Prostate gland (tissue), 2 donors: ENCODE measurements at regions not wholly inside any gene's neighbourhood (a gene's known extent, or its start where the extent isn't known, plus 50 kb on each side); places are given as distances from the start of the nearest gene placed in this dataset.

Source experiments
- DNase-seq: peaks from one replicate; pipeline ENCODE4 v3.0.0-alpha.2; 2019; ENCODE audit warnings: low spot score
- H3K27ac ChIP-seq, 2 donors: fragments of 200-600 bp; sonication (generic); 2 replicates each; pipeline ENCODE4 v1.5.1; 2017 to 2019
- H3K27me3 ChIP-seq: fragments of 200-600 bp; sonication (generic); replicated peaks from 2 replicates; pipeline ENCODE4 v1.5.1; 2019; ENCODE audit not compliant: insufficient read depth
- H3K36me3 ChIP-seq, 2 donors: fragments of 200-600 bp; sonication (generic); 1 replicate in 1 of 2; 2 replicates in 1 of 2; pipeline versions ENCODE4 v1.5.1 to v1.8.1; 2017 to 2019
- H3K4me1 ChIP-seq: fragments of 200-600 bp; sonication (generic); replicated peaks from 2 replicates; pipeline ENCODE4 v1.5.1; 2019
- H3K4me3 ChIP-seq, 2 donors: fragments of 200-600 bp; sonication (generic); 2 replicates each; pipeline ENCODE4 v1.5.1; 2017 to 2019
- H3K9me3 ChIP-seq: fragments of 200-600 bp; sonication (generic); 2 replicates; pipeline ENCODE4 v1.5.1; 2017
- POLR2A ChIP-seq: fragments of 450-650 bp; IDR thresholded peaks from one replicate; pipeline ENCODE4 v1.6.1; 2016; ENCODE audit warnings: antibody characterized with exemption, mild to moderate bottlenecking
- POLR2AphosphoS5 ChIP-seq: sonication (generic); formaldehyde crosslinking; IDR thresholded peaks from one replicate; pipeline ENCODE4 v1.6.1; 2017; ENCODE audit warnings: antibody characterized with exemption
- WGBS: methylation state at CpG from one replicate; pipeline ENCODE4 v1.1.5; 2018; 5-methylcytosine and 5-hydroxymethylcytosine counted together
- intact Hi-C: fragments of 100-400 bp; cut with DNase I; formaldehyde crosslinking; loops from one replicate; pipeline ENCODE4 v1.14.2; 2022
- TF ChIP-seq, protein P1 (sequence below), 4 experiments: fragments of 200-600 bp in 2 of 4; fragments of 450-650 bp in 2 of 4; sonication (generic) in 2 of 4; IDR thresholded peaks; 1 replicate in 3 of 4; 2 replicates in 1 of 4; pipeline ENCODE4 v1.5.1; 2016 to 2019; ENCODE audit warnings: antibody characterized with exemption in 4 of 4, mild to moderate bottlenecking in 2 of 4, moderate library complexity in 2 of 4

DNA sequence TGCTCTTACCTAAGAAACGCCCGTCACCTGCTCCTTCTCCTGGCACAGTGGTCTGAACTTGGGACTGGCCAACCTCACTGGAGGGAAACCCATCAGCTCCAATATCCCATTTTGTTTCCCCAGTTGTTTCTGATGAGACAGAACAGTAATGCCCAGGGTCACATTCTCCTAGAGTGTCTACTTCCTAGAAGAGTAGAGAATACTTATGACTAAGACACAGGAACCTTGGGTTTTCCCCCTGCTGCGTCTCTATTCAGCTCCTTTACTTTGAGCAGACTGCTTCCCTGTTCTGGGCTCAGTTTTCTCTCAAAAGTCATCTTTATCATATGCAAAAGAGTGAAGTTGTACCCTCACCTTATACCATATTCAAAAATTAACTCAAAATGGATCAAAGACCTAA lies 79.4 kb downstream of the POLR2M start:
- intact Hi-C loops, result no loop called here
- no peaks in the 10 kb centered on the region for H3K9me3 ChIP-seq
- WGBS, result 95% methylated on average over 3 of the region's 3 CpGs
- no peaks in the 10 kb centered on the region for H3K27me3 ChIP-seq
- H3K4me3 ChIP-seq, result no peak overlapping the region
- no peak overlapping the region for H3K27ac ChIP-seq
- no peak for DNase-seq
- H3K4me1 ChIP-seq, result no peaks in the 10 kb centered on the region
- TF ChIP-seq POLR2AphosphoS5 (no peak), POLR2A (no peak)
- TF ChIP-seq, protein P1, sequence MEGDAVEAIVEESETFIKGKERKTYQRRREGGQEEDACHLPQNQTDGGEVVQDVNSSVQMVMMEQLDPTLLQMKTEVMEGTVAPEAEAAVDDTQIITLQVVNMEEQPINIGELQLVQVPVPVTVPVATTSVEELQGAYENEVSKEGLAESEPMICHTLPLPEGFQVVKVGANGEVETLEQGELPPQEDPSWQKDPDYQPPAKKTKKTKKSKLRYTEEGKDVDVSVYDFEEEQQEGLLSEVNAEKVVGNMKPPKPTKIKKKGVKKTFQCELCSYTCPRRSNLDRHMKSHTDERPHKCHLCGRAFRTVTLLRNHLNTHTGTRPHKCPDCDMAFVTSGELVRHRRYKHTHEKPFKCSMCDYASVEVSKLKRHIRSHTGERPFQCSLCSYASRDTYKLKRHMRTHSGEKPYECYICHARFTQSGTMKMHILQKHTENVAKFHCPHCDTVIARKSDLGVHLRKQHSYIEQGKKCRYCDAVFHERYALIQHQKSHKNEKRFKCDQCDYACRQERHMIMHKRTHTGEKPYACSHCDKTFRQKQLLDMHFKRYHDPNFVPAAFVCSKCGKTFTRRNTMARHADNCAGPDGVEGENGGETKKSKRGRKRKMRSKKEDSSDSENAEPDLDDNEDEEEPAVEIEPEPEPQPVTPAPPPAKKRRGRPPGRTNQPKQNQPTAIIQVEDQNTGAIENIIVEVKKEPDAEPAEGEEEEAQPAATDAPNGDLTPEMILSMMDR (IDR thresholded peaks at IDR 0.05), result no peak
- no peaks in the 10 kb centered on the region for H3K36me3 ChIP-seq

DNA sequence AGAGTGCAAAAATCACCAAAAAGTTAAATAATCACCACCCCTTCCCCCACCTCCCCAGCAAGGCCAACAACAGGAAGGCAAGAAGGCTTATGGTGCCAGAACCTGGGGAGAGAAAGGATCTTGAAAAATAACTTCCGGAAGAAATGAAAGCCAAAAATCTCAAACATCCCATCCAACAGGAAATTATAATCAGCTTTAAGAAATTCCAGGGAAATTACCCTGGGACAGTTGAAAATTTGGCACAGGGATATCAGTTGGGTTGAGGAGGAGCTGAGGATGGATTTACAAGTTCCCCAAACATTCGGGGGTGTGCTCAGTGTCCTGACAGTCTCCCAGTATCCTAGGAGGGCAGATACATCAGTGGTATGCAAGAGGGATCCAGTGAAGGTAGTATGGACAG lies 82.7 kb downstream of the POLR2M start:
- WGBS, result 53% methylated on average over 2 of the region's 2 CpGs
- TF ChIP-seq POLR2AphosphoS5 (no peak), POLR2A (no peak)
- TF ChIP-seq, protein P1 (IDR thresholded peaks at IDR 0.05), result no peak

DNA sequence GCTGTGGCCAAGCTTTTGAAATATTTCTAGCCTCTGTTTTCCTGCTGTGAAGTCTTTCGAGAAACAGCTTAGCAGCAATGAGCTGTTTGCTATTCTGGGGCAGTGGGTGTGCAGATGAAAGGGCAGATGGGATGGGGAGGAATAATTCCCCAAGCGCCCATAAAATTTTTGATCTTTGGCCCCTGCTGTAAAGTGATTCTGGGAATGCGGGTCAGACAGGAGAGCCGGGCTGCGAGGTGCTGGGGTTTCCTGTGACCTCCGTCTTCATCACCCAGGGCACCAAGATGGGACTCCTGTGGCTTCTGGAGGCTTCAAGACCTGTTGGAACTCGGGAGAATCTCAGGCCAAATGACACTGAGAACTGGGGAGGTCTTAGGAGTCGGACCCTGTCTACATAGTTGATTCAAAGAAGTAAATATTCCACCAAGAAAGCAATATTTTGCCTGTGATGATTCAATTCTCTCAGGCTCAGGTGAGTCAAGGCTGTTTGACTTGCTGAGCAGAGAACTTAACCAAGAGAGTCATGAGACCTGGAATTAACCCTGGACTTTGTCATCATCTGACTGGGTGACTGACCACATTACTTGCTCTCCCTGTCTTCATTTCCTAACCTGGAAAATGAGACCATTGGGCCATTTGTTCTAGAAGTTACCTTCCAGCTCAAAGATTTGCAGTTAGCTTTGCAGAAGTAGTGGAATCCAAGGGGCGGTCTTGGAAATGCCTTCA lies 86.4 kb downstream of the POLR2M start:
- no peak overlapping the region for H3K4me3 ChIP-seq
- no peaks in the 10 kb centered on the region for H3K9me3 ChIP-seq
- no peaks in the 10 kb centered on the region for H3K36me3 ChIP-seq
- H3K4me1 ChIP-seq, result no peaks in the 10 kb centered on the region
- TF ChIP-seq POLR2AphosphoS5 (no peak), POLR2A (no peak)
- TF ChIP-seq, protein P1 (IDR thresholded peaks at IDR 0.05), result no peak
- DNase-seq, result no peak
- 80% methylated on average over 9 of the region's 9 CpGs for WGBS
- no peaks in the 10 kb centered on the region for H3K27me3 ChIP-seq
- intact Hi-C loops, result no loop called here
- H3K27ac ChIP-seq, result no peak overlapping the region

More for the DNA sequence above, 82.7 kb downstream of the POLR2M start:
- no peak overlapping the region for H3K27ac ChIP-seq
- no peak overlapping the region for H3K4me3 ChIP-seq
- H3K9me3 ChIP-seq, result no peaks in the 10 kb centered on the region
- H3K36me3 ChIP-seq, result no peaks in the 10 kb centered on the region
- H3K27me3 ChIP-seq, result no peaks in the 10 kb centered on the region
- H3K4me1 ChIP-seq, result no peaks in the 10 kb centered on the region
- intact Hi-C loops, result no loop called here
- no peak for DNase-seq

DNA sequence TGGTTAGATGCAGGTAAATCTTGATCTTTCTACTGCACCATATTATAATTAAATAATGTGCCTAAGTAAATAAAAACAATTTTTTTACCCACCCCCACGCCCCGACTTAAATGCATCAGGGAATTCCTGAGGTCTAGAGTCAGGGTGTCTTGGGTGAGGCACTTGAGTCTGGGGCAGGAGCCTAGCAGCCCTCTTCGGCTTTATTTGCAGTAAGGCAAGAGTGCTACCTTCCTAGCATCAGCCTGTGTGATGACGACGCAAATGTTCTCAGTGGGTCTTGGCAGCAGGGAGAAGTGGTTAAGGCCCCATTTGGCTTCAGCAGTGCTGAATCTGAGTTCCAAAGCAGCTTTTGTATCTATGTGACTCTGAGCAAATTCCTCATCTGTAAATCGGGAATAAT lies 88.7 kb downstream of the POLR2M start:
- no peaks in the 10 kb centered on the region for H3K4me1 ChIP-seq
- intact Hi-C loops, result no loop called here

More for the DNA sequence above, 88.7 kb downstream of the POLR2M start:
- H3K27ac ChIP-seq, result no peak overlapping the region
- H3K36me3 ChIP-seq, result no peaks in the 10 kb centered on the region
- WGBS, result 88% methylated on average over 6 of the region's 6 CpGs
- no peak for DNase-seq
- no peaks in the 10 kb centered on the region for H3K27me3 ChIP-seq
- H3K4me3 ChIP-seq, result no peak overlapping the region
- TF ChIP-seq, protein P1 (IDR thresholded peaks at IDR 0.05), result no peak
- TF ChIP-seq POLR2A (no peak), POLR2AphosphoS5 (no peak)
- H3K9me3 ChIP-seq, result no peaks in the 10 kb centered on the region
